IMR-90 (cell line): ENCODE measurements at regions not wholly inside any gene's neighbourhood (a gene's known extent, or its start where the extent isn't known, plus 50 kb on each side); places are given as distances from the start of the nearest gene placed in this dataset.

Experiments used
- ATAC-seq: fragments of 200-7000 bp; cut with Tn5 transposase; 2 replicates; pipeline ENCODE4 v1.9.1; 2020; ENCODE audit warnings: low read depth, mild to moderate bottlenecking, moderate library complexity
- BruUV-seq: library from RNA; stranded (reverse); fragments of 400-500 nt; replicated peaks from 2 replicates; lab custom pipeline; 2021; lab: Mats Ljungman, UMichigan
- CTCF ChIA-PET: fragments of 300-600 bp; formaldehyde crosslinking; extraction: SDS; loops from one replicate; lab custom pipeline; 2021; ENCODE audit warnings: antibody characterized with exemption; lab: Yijun Ruan, JAX
- POLR2A ChIA-PET: fragments of 300-600 bp; sonication (Branson Sonifier 250); formaldehyde crosslinking; loops from one replicate; lab custom pipeline; 2022; ENCODE audit warnings: antibody characterized with exemption; ENCODE audit not compliant: unreplicated experiment; lab: Charles Lee
- DNase-seq: peaks from one replicate; pipeline ENCODE4 v3.0.0; 2013
- H2AFZ ChIP-seq: replicated peaks from 2 replicates; pipeline ENCODE3; 2013; ENCODE audit warnings: low read length, mild to moderate bottlenecking; ENCODE audit not compliant: poor library complexity
- H2AK5ac ChIP-seq: 2 replicates; pipeline ENCODE4 v1.6.1; 2013; ENCODE audit warnings: low read depth, low read length, inconsistent platforms
- H2AK9ac ChIP-seq: replicated peaks from 2 replicates; pipeline ENCODE3; 2013; ENCODE audit warnings: mild to moderate bottlenecking, low read depth, low read length, moderate library complexity; ENCODE audit not compliant: poor library complexity
- H2BK120ac ChIP-seq: 2 replicates; pipeline ENCODE4 v1.6.1; 2013; ENCODE audit warnings: low read depth, low read length, inconsistent platforms
- H2BK15ac ChIP-seq: 3 replicates; pipeline ENCODE4 v1.6.1; 2013; ENCODE audit warnings: low read depth, low read length, inconsistent platforms
- H2BK20ac ChIP-seq: 2 replicates; pipeline ENCODE4 v1.6.1; 2013; ENCODE audit warnings: low read depth, mild to moderate bottlenecking, inconsistent platforms, low read length, moderate library complexity
- H2BK5ac ChIP-seq: 2 replicates; pipeline ENCODE4 v1.6.1; 2013; ENCODE audit warnings: mild to moderate bottlenecking, low read depth, low read length, inconsistent platforms; ENCODE audit not compliant: poor library complexity, severe bottlenecking
- H3K14ac ChIP-seq: replicated peaks from 2 replicates; pipeline ENCODE4 v1.6.1; 2013; ENCODE audit warnings: low read depth, low read length, inconsistent platforms
- H3K18ac ChIP-seq: 2 replicates; pipeline ENCODE4 v1.6.1; 2013; ENCODE audit warnings: low read depth, low read length, control low read depth
- H3K23ac ChIP-seq: 2 replicates; pipeline ENCODE4 v1.6.1; 2013; ENCODE audit warnings: low read depth, low read length, inconsistent platforms
- H3K27ac ChIP-seq: 2 replicates; pipeline ENCODE4 v1.5.1; 2013; ENCODE audit warnings: mild to moderate bottlenecking, control low read depth, low read length; ENCODE audit not compliant: insufficient read depth
- H3K27me3 ChIP-seq: 2 replicates; pipeline ENCODE4 v1.6.1; 2013; ENCODE audit warnings: low read length; ENCODE audit not compliant: control insufficient read depth, insufficient read depth
- H3K36me3 ChIP-seq: 2 replicates; pipeline ENCODE4 v1.6.1; 2013; ENCODE audit warnings: low read length, mixed read lengths; ENCODE audit not compliant: control insufficient read depth, insufficient read depth
- H3K4ac ChIP-seq: 2 replicates; pipeline ENCODE4 v1.6.1; 2013; ENCODE audit warnings: low read depth, low read length, inconsistent platforms
- H3K4me1 ChIP-seq: 2 replicates; pipeline ENCODE4 v1.6.1; 2013; ENCODE audit warnings: low read length, mixed read lengths; ENCODE audit not compliant: control insufficient read depth, insufficient read depth
- H3K4me2 ChIP-seq: 2 replicates; pipeline ENCODE4 v1.6.1; 2013; ENCODE audit warnings: low read depth, mild to moderate bottlenecking, control low read depth, low read length, moderate library complexity
- H3K4me3 ChIP-seq: 2 replicates; pipeline ENCODE4 v1.5.1; 2013; ENCODE audit warnings: low read depth, mild to moderate bottlenecking, control low read depth, low read length, moderate library complexity; ENCODE audit not compliant: insufficient read depth
- H3K56ac ChIP-seq: 2 replicates; pipeline ENCODE4 v1.6.1; 2013; ENCODE audit warnings: low read length, inconsistent platforms; ENCODE audit not compliant: insufficient read depth; ENCODE audit errors: extremely low read depth
- H3K79me1 ChIP-seq, 2 experiments: 2 replicates each; pipeline ENCODE4 v1.6.1; 2013; ENCODE audit warnings: low read length in 2 of 2, inconsistent platforms in 1 of 2, low read depth in 1 of 2
- H3K9ac ChIP-seq: 2 replicates; pipeline ENCODE4 v1.6.1; 2013; ENCODE audit warnings: low read depth, low read length, control low read depth
- H3K9me1 ChIP-seq: 2 replicates; pipeline ENCODE4 v1.6.1; 2013; ENCODE audit warnings: low read length, inconsistent platforms; ENCODE audit not compliant: insufficient read depth
- H3K9me3 ChIP-seq: 2 replicates; pipeline ENCODE4 v1.6.1; 2013; ENCODE audit warnings: low read length; ENCODE audit not compliant: control insufficient read depth, insufficient read depth
- H4K20me1 ChIP-seq: 2 replicates; pipeline ENCODE4 v1.6.1; 2013; ENCODE audit warnings: low read length, inconsistent platforms; ENCODE audit not compliant: insufficient read depth
- H4K5ac ChIP-seq: 2 replicates; pipeline ENCODE4 v1.6.1; 2013; ENCODE audit warnings: mild to moderate bottlenecking, low read depth, low read length, control low read depth
- H4K8ac ChIP-seq, 2 experiments: 2 replicates each; pipeline ENCODE4 v1.6.1; 2013; ENCODE audit warnings: low read depth in 2 of 2, low read length in 2 of 2, control low read depth in 1 of 2, inconsistent platforms in 1 of 2
- H4K91ac ChIP-seq: 2 replicates; pipeline ENCODE4 v1.6.1; 2013; ENCODE audit warnings: low read depth, low read length, inconsistent platforms; ENCODE audit not compliant: insufficient read depth
- BHLHE40 ChIP-seq: fragments of 150-350 bp; IDR thresholded peaks from 2 replicates; pipeline ENCODE4 v1.6.1; 2016; ENCODE audit warnings: mild to moderate bottlenecking, low read depth, low read length
- CEBPB ChIP-seq: IDR thresholded peaks from 2 replicates; pipeline ENCODE4 v1.6.1; 2012; ENCODE audit warnings: low read depth, low read length, improper control_type of control experiment
- CHD1 ChIP-seq: IDR thresholded peaks from 2 replicates; pipeline ENCODE4 v1.6.1; 2012; ENCODE audit warnings: low read depth, low read length, improper control_type of control experiment
- MAFK ChIP-seq: IDR thresholded peaks from 2 replicates; pipeline ENCODE4 v1.6.1; 2012; ENCODE audit warnings: low read depth, low read length, improper control_type of control experiment
- MAZ ChIP-seq: IDR thresholded peaks from 2 replicates; pipeline ENCODE4 v1.6.1; 2012; ENCODE audit warnings: low read depth, mild to moderate bottlenecking, low read length, improper control_type of control experiment, moderate library complexity, borderline replicate concordance
- MXI1 ChIP-seq: IDR thresholded peaks from 2 replicates; pipeline ENCODE4 v1.6.1; 2012; ENCODE audit warnings: low read depth, mild to moderate bottlenecking, low read length, moderate library complexity, borderline replicate concordance
- NFE2L2 ChIP-seq: fragments of 150-350 bp; IDR thresholded peaks from 2 replicates; pipeline ENCODE4 v1.6.1; 2016; ENCODE audit warnings: low read depth, mild to moderate bottlenecking, low read length
- POLR2A ChIP-seq: IDR thresholded peaks from 2 replicates; pipeline ENCODE4 v1.6.1; 2012; ENCODE audit warnings: mild to moderate bottlenecking, low read depth, low read length
- RAD21 ChIP-seq: IDR thresholded peaks from 2 replicates; pipeline ENCODE4 v1.6.1; 2012; ENCODE audit warnings: low read length, improper control_type of control experiment
- RCOR1 ChIP-seq: IDR thresholded peaks from 2 replicates; pipeline ENCODE4 v1.6.1; 2012; ENCODE audit warnings: mild to moderate bottlenecking, low read length, improper control_type of control experiment; ENCODE audit not compliant: insufficient replicate concordance
- RFX5 ChIP-seq: IDR thresholded peaks from 2 replicates; pipeline ENCODE4 v1.8.0; 2012; ENCODE audit warnings: low read depth, mild to moderate bottlenecking, low read length, moderate library complexity
- SMC3 ChIP-seq: fragments of 150-350 bp; IDR thresholded peaks from 2 replicates; pipeline ENCODE4 v1.6.1; 2016; ENCODE audit warnings: low read depth, mild to moderate bottlenecking, antibody characterized with exemption, low read length, moderate library complexity
- WGBS, 2 experiments: methylation state at CpG; one replicate each; pipeline versions ENCODE4 v1.1.5 to v1.1.7; 2013; ENCODE audit warnings: missing lambda C conversion rate in 2 of 2; ENCODE audit not compliant: insufficient read length in 1 of 2; ENCODE audit errors: extremely low coverage in 2 of 2; 5-methylcytosine and 5-hydroxymethylcytosine counted together
- dilution Hi-C: fragments of 300-500 bp; cut with HindIII; formaldehyde crosslinking; loops from one replicate; pipeline ENCODE4 v1.14.3; 2018; ENCODE audit warnings: low sequenced_read_pairs; ENCODE audit not compliant: unreplicated experiment
- in situ Hi-C: fragments of 300-500 bp; cut with MboI; formaldehyde crosslinking; loops from 3 replicates; pipeline ENCODE4 v1.14.3; 2019; ENCODE audit warnings: low sequenced_read_pairs, inconsistent platforms, mixed read lengths
- intact Hi-C: fragments of 100-400 bp; cut with micrococcal nuclease; formaldehyde crosslinking; loops from 2 replicates; pipeline ENCODE4 v1.10.0; 2022
- TF ChIP-seq, protein P1 (sequence below): fragments of 150-350 bp; IDR thresholded peaks from 2 replicates; pipeline ENCODE4 v1.6.1; 2017; ENCODE audit warnings: mild to moderate bottlenecking, antibody characterized with exemption, low read length, low read depth
- TF ChIP-seq, protein P2 (sequence below): conservative IDR thresholded peaks from 2 replicates; pipeline ENCODE4 v1.5.1; 2012; ENCODE audit warnings: mild to moderate bottlenecking, low read depth, low read length, improper control_type of control experiment
- TF ChIP-seq, protein P3 (sequence below): fragments of 150-350 bp; IDR thresholded peaks from 2 replicates; pipeline ENCODE4 v1.6.1; 2016; ENCODE audit warnings: low read depth, mild to moderate bottlenecking, low read length, moderate library complexity, borderline replicate concordance

DNA sequence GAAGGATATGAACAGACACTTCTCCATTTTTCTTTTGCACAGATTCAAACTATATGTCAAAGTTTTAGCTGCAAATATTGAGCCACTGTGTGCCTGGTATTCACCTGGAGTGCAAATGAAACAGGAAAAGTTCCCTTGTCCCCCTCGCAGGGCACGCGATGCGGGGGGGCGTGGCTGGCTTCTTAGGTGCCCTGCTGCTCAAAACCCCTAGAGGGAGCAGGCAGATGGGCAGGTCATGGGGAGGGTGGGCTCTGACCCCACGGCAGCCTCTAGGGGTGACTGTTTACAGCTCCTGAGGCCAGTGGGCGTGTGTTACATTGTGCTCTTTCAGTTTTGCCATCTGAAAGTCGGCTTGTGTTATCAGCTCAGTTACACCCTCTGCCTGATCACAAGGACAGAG, 931.2 kb upstream of the B3GALT2 start:
- Histone ChIP-seq H2BK120ac (no peak overlapping the region), H3K18ac (no peak overlapping the region), H3K23ac (no peak overlapping the region), H3K14ac (no peak overlapping the region), H2AK5ac (no peak overlapping the region), H2BK20ac (no peak overlapping the region), H3K56ac (no peak overlapping the region), H4K8ac (no peak overlapping the region), H3K9me3 (no peaks in the 10 kb centered on the region), H3K27ac (no peak overlapping the region), H3K4ac (no peak overlapping the region), H4K5ac (no peak overlapping the region), H3K4me1 (no peaks in the 10 kb centered on the region), H2AFZ (no peak overlapping the region), H3K79me1 (no peaks in the 10 kb centered on the region), H2AK9ac (no peak overlapping the region), H3K36me3 (no peaks in the 10 kb centered on the region), H3K4me2 (no peak overlapping the region), H4K91ac (no peak overlapping the region), H3K27me3 (no peaks in the 10 kb centered on the region), H3K4me3 (no peak overlapping the region), H2BK15ac (no peak overlapping the region), H3K9ac (no peak overlapping the region), H3K9me1 (no peaks in the 10 kb centered on the region), H2BK5ac (no peak overlapping the region), H4K20me1 (no peaks in the 10 kb centered on the region)
- 83% methylated on average over 5 of the region's 8 CpGs; no CpG with 5 or more reads in 1 of the 2 experiments for WGBS, 2 experiments
- intact Hi-C loops, result no loop called here
- ATAC-seq (no peak), DNase-seq (no peak)
- TF ChIP-seq MXI1, result no peak
- TF ChIP-seq MAFK, result no peak
- TF ChIP-seq, protein P1, sequence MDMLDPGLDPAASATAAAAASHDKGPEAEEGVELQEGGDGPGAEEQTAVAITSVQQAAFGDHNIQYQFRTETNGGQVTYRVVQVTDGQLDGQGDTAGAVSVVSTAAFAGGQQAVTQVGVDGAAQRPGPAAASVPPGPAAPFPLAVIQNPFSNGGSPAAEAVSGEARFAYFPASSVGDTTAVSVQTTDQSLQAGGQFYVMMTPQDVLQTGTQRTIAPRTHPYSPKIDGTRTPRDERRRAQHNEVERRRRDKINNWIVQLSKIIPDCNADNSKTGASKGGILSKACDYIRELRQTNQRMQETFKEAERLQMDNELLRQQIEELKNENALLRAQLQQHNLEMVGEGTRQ, result no peak
- TF ChIP-seq, protein P2, sequence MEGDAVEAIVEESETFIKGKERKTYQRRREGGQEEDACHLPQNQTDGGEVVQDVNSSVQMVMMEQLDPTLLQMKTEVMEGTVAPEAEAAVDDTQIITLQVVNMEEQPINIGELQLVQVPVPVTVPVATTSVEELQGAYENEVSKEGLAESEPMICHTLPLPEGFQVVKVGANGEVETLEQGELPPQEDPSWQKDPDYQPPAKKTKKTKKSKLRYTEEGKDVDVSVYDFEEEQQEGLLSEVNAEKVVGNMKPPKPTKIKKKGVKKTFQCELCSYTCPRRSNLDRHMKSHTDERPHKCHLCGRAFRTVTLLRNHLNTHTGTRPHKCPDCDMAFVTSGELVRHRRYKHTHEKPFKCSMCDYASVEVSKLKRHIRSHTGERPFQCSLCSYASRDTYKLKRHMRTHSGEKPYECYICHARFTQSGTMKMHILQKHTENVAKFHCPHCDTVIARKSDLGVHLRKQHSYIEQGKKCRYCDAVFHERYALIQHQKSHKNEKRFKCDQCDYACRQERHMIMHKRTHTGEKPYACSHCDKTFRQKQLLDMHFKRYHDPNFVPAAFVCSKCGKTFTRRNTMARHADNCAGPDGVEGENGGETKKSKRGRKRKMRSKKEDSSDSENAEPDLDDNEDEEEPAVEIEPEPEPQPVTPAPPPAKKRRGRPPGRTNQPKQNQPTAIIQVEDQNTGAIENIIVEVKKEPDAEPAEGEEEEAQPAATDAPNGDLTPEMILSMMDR, result no peak
- no peak for TF ChIP-seq RFX5
- TF ChIP-seq POLR2A, result no peak
- TF ChIP-seq RCOR1, result no peak
- TF ChIP-seq MAZ, result no peak
- no peak for TF ChIP-seq NFE2L2
- no peak for TF ChIP-seq BHLHE40
- TF ChIP-seq SMC3, result no peak
- no peak for TF ChIP-seq CEBPB
- TF ChIP-seq, protein P3, sequence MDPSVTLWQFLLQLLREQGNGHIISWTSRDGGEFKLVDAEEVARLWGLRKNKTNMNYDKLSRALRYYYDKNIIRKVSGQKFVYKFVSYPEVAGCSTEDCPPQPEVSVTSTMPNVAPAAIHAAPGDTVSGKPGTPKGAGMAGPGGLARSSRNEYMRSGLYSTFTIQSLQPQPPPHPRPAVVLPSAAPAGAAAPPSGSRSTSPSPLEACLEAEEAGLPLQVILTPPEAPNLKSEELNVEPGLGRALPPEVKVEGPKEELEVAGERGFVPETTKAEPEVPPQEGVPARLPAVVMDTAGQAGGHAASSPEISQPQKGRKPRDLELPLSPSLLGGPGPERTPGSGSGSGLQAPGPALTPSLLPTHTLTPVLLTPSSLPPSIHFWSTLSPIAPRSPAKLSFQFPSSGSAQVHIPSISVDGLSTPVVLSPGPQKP, result no peak
- no peak for TF ChIP-seq CHD1
- TF ChIP-seq RAD21, result no peak
- in situ Hi-C loops, result no loop called here
- ChIA-PET POLR2A (no interaction called here), CTCF (no interaction called here)
- dilution Hi-C loops, result no loop called here
- BruUV-seq, result no TSS peak
